GM18867 (cell line): ENCODE measurements at regions not wholly inside any gene's neighbourhood (a gene's known extent, or its start where the extent isn't known, plus 50 kb on each side); places are given as distances from the start of the nearest gene placed in this dataset.

ENCODE experiments used
- ATAC-seq: cut with Tn5 transposase; IDR thresholded peaks from one replicate; pipeline ENCODE4 v1.9.1; 2021; ENCODE audit warnings: mild to moderate bottlenecking, moderate library complexity; ENCODE audit not compliant: unreplicated experiment

GRCh38 chr16:50469744-50470321 lies 78.4 kb upstream of the NKD1 start:
- ATAC-seq: no peak

GRCh38 chr16:50469121-50469743 lies 79.0 kb upstream of the NKD1 start:
- ATAC-seq: no peak

DNA sequence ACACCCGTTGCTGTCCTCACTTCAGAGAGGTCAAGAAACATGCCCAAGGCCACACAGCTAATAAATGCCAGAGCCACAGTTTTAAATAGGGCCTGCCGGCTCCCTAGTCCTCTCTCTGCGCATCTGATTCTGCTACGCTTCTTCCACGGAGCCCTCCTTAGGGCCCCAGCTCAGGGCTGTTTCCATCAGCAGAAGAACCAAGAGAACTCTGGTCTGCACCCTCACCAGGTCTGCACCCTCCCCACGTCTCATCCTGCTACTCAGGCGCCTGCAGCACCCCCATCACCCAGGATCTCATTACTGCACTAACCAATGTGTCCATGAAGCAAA lies 79.5 kb upstream of the NKD1 start:
- ATAC-seq: no peak

- ATAC-seq: no peak
Observed at GRCh38 chr16:50467943-50468748, 80.0 kb upstream of the NKD1 start.

GRCh38 chr16:50467559-50467942 lies 80.6 kb upstream of the NKD1 start:
- ATAC-seq: no peak

DNA sequence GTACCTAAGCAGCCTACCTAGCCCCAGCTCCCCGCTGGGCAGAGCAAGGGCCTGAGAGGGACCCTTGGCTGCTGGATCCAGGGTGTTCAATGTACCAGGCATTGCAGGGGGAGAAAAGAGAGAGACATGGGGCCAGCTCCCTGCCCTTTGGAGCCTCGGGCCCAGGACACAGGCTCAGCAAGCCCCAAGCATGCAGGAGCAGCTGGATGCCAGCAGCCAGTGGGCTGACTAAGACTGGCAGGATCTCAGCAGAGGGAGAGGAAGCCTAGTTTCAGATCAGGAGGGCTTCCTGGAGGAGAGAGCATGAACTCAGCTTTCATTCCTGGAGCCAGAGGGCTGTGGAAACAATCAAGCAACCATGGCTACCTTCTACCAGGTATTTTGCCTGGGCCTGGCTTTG lies 82.0 kb upstream of the NKD1 start:
- no peak for ATAC-seq

GRCh38 chr16:50464325-50465290 lies 83.6 kb upstream of the NKD1 start:
- no peak for ATAC-seq

DNA sequence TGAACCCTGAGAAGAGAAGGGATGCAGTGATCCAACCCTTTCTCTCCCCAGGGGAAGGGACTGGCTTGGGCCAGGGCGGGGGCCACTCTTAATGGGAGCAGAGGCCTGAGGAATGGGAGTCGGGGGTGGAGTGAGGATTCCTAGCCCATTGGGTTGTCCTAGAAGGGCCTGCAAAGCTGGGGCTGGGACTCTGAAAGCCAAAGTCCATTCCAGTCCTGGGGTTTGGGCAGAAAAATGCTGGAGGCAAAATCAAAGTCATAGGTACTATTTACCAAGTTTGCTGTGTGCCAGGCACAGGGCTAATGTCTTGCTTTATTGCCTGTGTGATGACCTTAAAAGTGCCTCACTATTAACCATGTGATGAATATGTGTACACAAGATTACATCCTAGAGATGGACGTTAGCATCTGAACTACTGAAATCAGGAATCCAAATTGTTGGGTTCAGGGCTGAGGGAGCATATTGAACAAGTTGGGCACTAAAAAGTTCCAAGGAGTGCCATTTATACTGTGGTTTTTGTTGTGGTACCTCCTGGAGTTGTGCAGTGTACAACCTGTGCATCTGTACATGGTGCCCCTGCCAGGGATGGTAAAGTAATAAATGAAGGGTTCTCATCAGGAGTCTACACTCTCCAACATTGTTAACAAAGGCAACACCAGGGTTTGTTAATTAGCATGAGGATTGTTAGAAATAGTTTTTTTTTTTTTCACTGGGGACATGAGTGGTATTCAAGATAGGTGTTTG lies 84.4 kb upstream of the NKD1 start:
- no peak for ATAC-seq

DNA sequence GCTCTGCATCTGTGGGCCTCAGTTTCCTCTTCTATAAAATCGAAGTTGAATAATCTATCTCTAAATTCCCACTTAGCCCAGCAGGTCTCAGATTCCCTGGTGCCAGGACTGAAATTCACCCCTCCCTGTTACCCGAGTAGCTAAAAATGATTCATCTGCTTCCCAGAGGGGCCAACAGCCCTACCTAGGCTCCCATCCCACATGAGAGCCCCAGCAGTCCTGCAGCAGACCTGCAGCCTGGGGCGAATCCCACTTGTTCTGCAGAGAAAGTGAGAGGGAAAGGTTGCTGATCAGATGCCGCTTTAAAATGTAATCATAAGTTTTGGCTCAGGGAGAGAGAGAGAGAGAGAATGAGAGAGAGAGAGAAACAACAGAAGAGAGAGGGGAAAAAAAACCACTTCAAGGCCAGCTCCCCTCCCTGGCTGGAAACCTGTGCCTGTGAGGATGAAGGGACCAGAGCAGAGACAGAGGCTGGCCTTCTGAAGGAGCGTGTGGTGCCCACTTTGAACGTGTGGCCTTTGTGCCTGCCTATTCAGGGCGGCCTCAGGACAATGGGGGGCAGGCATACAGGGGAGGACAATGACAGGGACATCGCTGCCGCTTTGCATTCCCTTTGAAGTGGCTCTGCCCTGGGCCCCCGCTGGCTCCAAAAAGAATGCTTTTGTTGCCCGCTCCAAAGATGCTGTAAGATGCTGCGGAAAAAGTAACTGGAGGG lies 85.2 kb upstream of the NKD1 start:
- ATAC-seq: no peak

- ATAC-seq: no peak
Observed at GRCh38 chr16:50461400-50461760, 86.8 kb upstream of the NKD1 start.

DNA sequence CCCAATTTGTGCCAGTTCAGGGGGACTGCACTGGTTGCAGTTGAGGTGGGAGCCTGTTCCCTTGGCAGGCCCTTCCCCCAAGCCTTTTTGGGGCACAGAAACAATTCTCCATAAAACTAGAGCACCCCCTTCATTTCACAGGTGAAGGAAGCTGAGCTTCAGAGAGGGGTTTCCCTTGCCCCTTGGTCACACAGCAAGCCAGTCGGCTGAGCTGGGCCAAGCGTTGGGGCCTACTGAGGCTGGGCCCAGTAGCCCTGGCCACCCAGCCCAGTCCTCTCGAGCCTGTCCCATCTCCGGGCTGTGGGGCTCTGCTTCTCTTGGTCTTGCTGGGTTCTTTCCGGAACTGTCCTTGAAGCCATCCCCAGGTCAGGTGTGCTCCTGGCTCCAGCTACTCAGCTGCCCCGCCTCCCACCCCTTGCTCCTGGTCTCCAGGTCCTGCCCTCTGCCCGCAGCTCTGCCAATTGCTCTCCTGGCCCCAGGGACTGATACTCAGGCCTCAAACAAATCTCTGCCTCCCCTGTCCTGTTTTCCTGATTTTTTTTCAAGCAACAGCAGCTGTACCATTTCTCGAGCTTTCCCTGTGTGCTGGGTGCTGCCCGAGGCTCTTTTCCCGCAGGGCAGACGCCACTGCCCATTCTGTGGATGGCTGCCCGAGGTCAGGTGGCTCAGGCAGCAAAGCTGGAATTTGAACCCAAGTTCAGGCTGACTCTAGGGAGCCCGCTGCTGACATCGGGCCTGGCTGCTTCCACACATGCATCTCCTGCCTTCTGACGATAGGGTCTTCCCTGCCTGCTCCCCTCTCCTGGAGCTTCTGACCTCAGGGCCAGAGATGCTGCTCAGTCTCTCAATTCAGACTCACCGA lies 87.4 kb upstream of the NKD1 start:
- no peak for ATAC-seq

DNA sequence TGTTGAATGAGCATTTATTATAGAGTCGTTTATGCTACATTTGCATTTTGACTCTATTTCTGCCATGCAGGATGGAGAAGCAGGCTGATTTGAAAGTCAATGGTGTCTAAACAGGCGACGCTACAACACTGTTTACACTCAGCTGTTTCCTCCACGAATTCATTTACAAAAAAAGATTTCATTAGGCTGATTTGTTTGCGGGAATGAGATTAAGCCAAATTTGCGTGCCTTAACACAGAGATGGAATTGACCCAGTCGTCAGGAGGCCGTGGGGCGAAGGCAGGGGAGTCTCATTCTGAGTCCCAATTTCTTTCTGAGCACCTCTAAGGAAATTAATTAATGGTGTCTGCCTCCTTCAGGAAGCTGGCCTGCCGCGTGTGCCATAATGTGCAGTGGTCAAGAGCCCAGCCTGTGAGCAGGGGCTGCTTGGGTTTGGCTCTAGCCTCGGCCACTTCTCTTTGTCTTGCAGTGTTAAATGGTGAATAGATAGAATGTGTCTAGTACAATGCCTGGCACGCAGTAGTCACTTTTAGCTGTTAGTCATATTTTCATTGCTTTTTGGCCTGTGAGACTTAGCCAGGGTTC lies 88.6 kb upstream of the NKD1 start:
- ATAC-seq: no peak

GRCh38 chr16:50458667-50459495 lies 89.3 kb upstream of the NKD1 start:
- no peak for ATAC-seq

GRCh38 chr16:50457979-50458491 lies 89.2 kb upstream of the BRD7 start:
- no peak for ATAC-seq

DNA sequence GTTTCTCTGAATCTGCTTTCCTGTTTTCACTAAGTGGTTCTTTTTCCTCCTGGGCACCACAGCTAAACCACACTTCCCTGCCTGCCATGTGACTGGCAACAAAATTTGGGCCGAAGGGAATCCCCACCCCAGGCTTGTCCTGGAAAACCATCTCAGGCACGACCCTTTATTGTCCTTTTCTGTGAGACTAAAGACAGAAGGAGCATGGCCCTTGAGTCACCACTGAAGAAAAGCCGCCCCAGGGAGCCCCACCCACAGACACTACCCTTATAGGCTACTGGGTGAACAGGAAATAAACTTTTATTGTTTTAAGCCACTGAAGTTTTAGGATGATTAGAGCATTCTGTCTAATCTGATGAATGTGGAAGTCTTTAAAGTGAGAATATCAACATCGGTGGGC lies 88.6 kb upstream of the BRD7 start:
- no peak for ATAC-seq

- ATAC-seq: no peak
Observed at GRCh38 chr16:50455288-50455845, 86.6 kb upstream of the BRD7 start.

- no peak for ATAC-seq
Observed at GRCh38 chr16:50453446-50453845, 84.7 kb upstream of the BRD7 start.
